K562 (cell line): ENCODE measurements at regions not wholly inside any gene's neighbourhood (a gene's known extent, or its start where the extent isn't known, plus 50 kb on each side); places are given as distances from the start of the nearest gene placed in this dataset.

ENCODE experiments used
- ATAC-seq: fragments of 200-7000 bp; cut with Tn5 transposase; 3 replicates; pipeline ENCODE4 v1.9.1; 2020; ENCODE audit warnings: moderate library complexity
- BruUV-seq: library from RNA; stranded (reverse); fragments of 400-500 nt; replicated peaks from 2 replicates; lab custom pipeline; 2021; lab: Mats Ljungman, UMichigan
- CTCF ChIA-PET: fragments of 300-600 bp; formaldehyde crosslinking; extraction: SDS; loops from one replicate; lab custom pipeline; 2021; ENCODE audit warnings: low intra/inter-chr PET ratio; lab: Yijun Ruan, JAX
- POLR2A ChIA-PET: fragments of 300-600, 350-650 bp; sonication (Branson Sonifier 250); formaldehyde crosslinking; extraction: SDS; loops from one replicate; lab custom pipeline; 2021; ENCODE audit warnings: antibody characterized with exemption, inconsistent platforms; lab: Yijun Ruan, JAX
- DNase-seq, 4 experiments: peaks; one replicate each; pipeline versions ENCODE4 v3.0.0 to v3.0.0-alpha.2; 2011 to 2018; ENCODE audit warnings: low spot score in 3 of 4, mixed read lengths in 3 of 4; ENCODE audit errors: extremely low read depth in 1 of 4
- FAIRE-seq: peaks from 2 replicates; lab custom pipeline; 2011; peaks lifted over from hg19 to GRCh38; lab: Jason Lieb, UNC
- H2AFZ ChIP-seq: 2 replicates; pipeline ENCODE4 v1.6.0; 2011; ENCODE audit warnings: low read depth, low read length, control low read depth, inconsistent platforms
- H3K27ac ChIP-seq: fragments of 200-600 bp; 3 replicates; pipeline ENCODE4 v1.8.0; 2011; ENCODE audit warnings: low read depth, mild to moderate bottlenecking, control low read depth, inconsistent platforms, low read length, moderate library complexity, mixed read lengths; ENCODE audit errors: extremely low read depth
- H3K27me3 ChIP-seq, 2 experiments: fragments of 300-600 bp in 1 of 2; 2 replicates in 1 of 2; 3 replicates in 1 of 2; pipeline versions ENCODE4 v1.6.0 to v1.8.0; 2011; ENCODE audit warnings: inconsistent platforms in 2 of 2, low read length in 2 of 2, mild to moderate bottlenecking in 1 of 2, mixed read lengths in 1 of 2, moderate library complexity in 1 of 2; ENCODE audit not compliant: control insufficient read depth in 2 of 2, insufficient read depth in 2 of 2
- H3K36me3 ChIP-seq: fragments of 300-600 bp; 3 replicates; pipeline ENCODE4 v1.8.0; 2011; ENCODE audit warnings: mild to moderate bottlenecking, low read length, inconsistent platforms; ENCODE audit not compliant: control insufficient read depth, insufficient read depth
- H3K4me1 ChIP-seq, 2 experiments: fragments of 200-600 bp in 1 of 2; replicated peaks in 1 of 2; 2 replicates in 1 of 2; 3 replicates in 1 of 2; pipeline versions ENCODE4 v1.5.1 to v1.8.0; 2011; ENCODE audit warnings: inconsistent platforms in 2 of 2, low read length in 2 of 2, mild to moderate bottlenecking in 1 of 2, mixed read lengths in 1 of 2, moderate library complexity in 1 of 2; ENCODE audit not compliant: control insufficient read depth in 2 of 2, insufficient read depth in 2 of 2
- H3K4me2 ChIP-seq: 2 replicates; pipeline ENCODE4 v1.6.1; 2011; ENCODE audit warnings: low read length, control low read depth, inconsistent platforms, mixed read lengths; ENCODE audit not compliant: insufficient read depth
- H3K4me3 ChIP-seq: fragments of 200-600 bp; sonication (generic), shearing (Covaris generic); 2 replicates; pipeline ENCODE4 v1.5.1; 2016; ENCODE audit warnings: control low read depth, inconsistent platforms
- H3K79me2 ChIP-seq: fragments of 200-600 bp; 3 replicates; pipeline ENCODE4 v1.8.0; 2011; ENCODE audit warnings: low read length, inconsistent platforms; ENCODE audit not compliant: control insufficient read depth, insufficient read depth
- H3K9ac ChIP-seq, 2 experiments: 2 replicates each; pipeline versions ENCODE4 v1.6.0 to v1.6.1; 2011; ENCODE audit warnings: low read depth in 2 of 2, low read length in 2 of 2, control low read depth in 1 of 2, inconsistent platforms in 1 of 2, mild to moderate bottlenecking in 1 of 2, mixed read lengths in 1 of 2; ENCODE audit not compliant: insufficient read depth in 1 of 2
- H3K9me1 ChIP-seq: one replicate; pipeline ENCODE4 v1.6.0; 2011; ENCODE audit warnings: inconsistent platforms, mild to moderate bottlenecking, low read length, moderate library complexity; ENCODE audit not compliant: control insufficient read depth, insufficient read depth
- H3K9me3 ChIP-seq: replicated peaks from 2 replicates; pipeline ENCODE4 v1.5.1; 2011; ENCODE audit warnings: low read depth, low read length, inconsistent platforms; ENCODE audit not compliant: control insufficient read depth, insufficient read depth
- H4K20me1 ChIP-seq: replicated peaks from 2 replicates; pipeline ENCODE4 v1.6.1; 2011; ENCODE audit warnings: low read length, inconsistent platforms, mixed read lengths; ENCODE audit not compliant: control insufficient read depth, insufficient read depth
- DLX4 ChIP-seq: fragments of 250-450 bp; sonication (Bioruptor Pico); IDR thresholded peaks from 2 replicates; pipeline ENCODE4 v1.6.1; 2021; ENCODE audit warnings: mild to moderate bottlenecking
- GATAD2A ChIP-seq: fragments of 450-650 bp; IDR thresholded peaks from 2 replicates; pipeline ENCODE4 v1.6.1; 2017
- KAT7 ChIP-seq: sonication (generic); formaldehyde crosslinking; IDR thresholded peaks from 2 replicates; pipeline ENCODE4 v1.8.0; 2022; ENCODE audit warnings: missing genetic modification reagents, mild to moderate bottlenecking, borderline replicate concordance
- NR3C1 ChIP-seq: sonication (generic); formaldehyde crosslinking; IDR thresholded peaks from 2 replicates; pipeline ENCODE4 v1.8.1; 2022; ENCODE audit warnings: missing genetic modification reagents
- PBX2 ChIP-seq, 2 experiments: IDR thresholded peaks in 1 of 2; conservative IDR thresholded peaks in 1 of 2; 2 replicates each; pipeline ENCODE4 v1.6.1; 2016; ENCODE audit warnings: low read depth in 2 of 2, mild to moderate bottlenecking in 1 of 2, missing compliant biosample characterization in 1 of 2, missing genetic modification characterization in 1 of 2, moderate library complexity in 1 of 2
- SIN3A ChIP-seq, 2 experiments: fragments of 150-350 bp in 1 of 2; IDR thresholded peaks; 2 replicates each; pipeline ENCODE4 v1.6.1; 2011 to 2016; ENCODE audit warnings: borderline replicate concordance in 2 of 2, low read depth in 2 of 2, low read length in 2 of 2, mild to moderate bottlenecking in 2 of 2, moderate library complexity in 2 of 2; ENCODE audit not compliant: control insufficient read depth in 1 of 2
- SNAPC5 ChIP-seq: fragments of 250-450 bp; sonication (Bioruptor Pico); IDR thresholded peaks from 2 replicates; pipeline ENCODE4 v1.8.0; 2021; ENCODE audit warnings: moderate library complexity, mild to moderate bottlenecking, inconsistent platforms
- ZKSCAN1 ChIP-seq: fragments of 150-350 bp; IDR thresholded peaks from 2 replicates; pipeline ENCODE4 v1.6.1; 2016; ENCODE audit warnings: low read depth, low read length
- WGBS: fragments of 100-300 bp; shearing (Covaris generic); methylation state at CpG from one replicate; pipeline ENCODE4 v1.1.6; 2016; ENCODE audit warnings: low coverage, mixed read lengths; ENCODE audit not compliant: insufficient coverage; ENCODE audit errors: missing lambda C conversion rate; 5-methylcytosine and 5-hydroxymethylcytosine counted together
- in situ Hi-C: fragments of 300-500 bp; cut with MboI; formaldehyde crosslinking; loops from 4 replicates; pipeline ENCODE4 v1.15.0; 2018; ENCODE audit warnings: inconsistent platforms, mixed read lengths
- intact Hi-C: fragments of 100-400 bp; cut with micrococcal nuclease; formaldehyde crosslinking; loops from 2 replicates; pipeline ENCODE4 v1.14.2; 2022

- Histone ChIP-seq H3K4me2 (no peak overlapping the region), H3K9ac (no peak overlapping the region), H2AFZ (no peak overlapping the region), H3K9me3 (no peaks in the 10 kb centered on the region), H3K9me1 (no peaks in the 10 kb centered on the region), H3K4me1 (peaks cover 0 to 7% of the 10 kb centered on the region in 2 experiments; a peak in 1 of 5 replicates), H4K20me1 (peaks cover 17% of the 10 kb centered on the region), H3K27ac (no peak overlapping the region), H3K27me3 (peaks cover 23 to 86% of the 10 kb centered on the region in 2 experiments; a peak in 4 of 5 replicates), H3K36me3 (no peaks in the 10 kb centered on the region)
- intact Hi-C loops: no loop called here
- ChIA-PET POLR2A (interaction anchor here (0.7 to 1.4 kb wide), 4 partner anchors 14 to 94 kb away, joined by 3 to 4 read pairs (median 3); no protein-coding TSS in a partner anchor), CTCF (no interaction called here)
- 2% methylated on average over 18 of the region's 18 CpGs for WGBS
- BruUV-seq: no TSS peak
- DNase-seq (no peak), FAIRE-seq (no peak), ATAC-seq (no peak)
- in situ Hi-C loops: loop anchor here (10.0 kb wide), 1 partner anchor 195 kb away; no protein-coding TSS in a partner anchor
- TF ChIP-seq ZKSCAN1 (peak; percentile 53; the same call in 1 of the 2 replicates), KAT7 (CRISPR knock-in tag) (no peak)
- TF ChIP-seq, all 486 proteins: peak for 1
- Histone ChIP-seq H3K79me2 (no peaks in the 10 kb centered on the region), H3K4me3 (no peak overlapping the region)
Observed at GRCh38 chr11:69880041-69880825, 61.0 kb upstream of the FGF3 start.

GRCh38 chr11:69880826-69881445 lies 61.7 kb upstream of the FGF3 start:
- peaks cover 17% of the 10 kb centered on the region for H4K20me1 ChIP-seq
- in situ Hi-C loops: loop anchor here (10.0 kb wide), 1 partner anchor 196 kb away; no protein-coding TSS in a partner anchor
- H3K9me1 ChIP-seq: no peaks in the 10 kb centered on the region
- H3K4me2 ChIP-seq: no peak overlapping the region
- FAIRE-seq: no peak
- 3% methylated on average over 10 of the region's 10 CpGs for WGBS
- intact Hi-C loops: no loop called here
- H3K9me3 ChIP-seq: no peaks in the 10 kb centered on the region
- POLR2A ChIA-PET: interaction anchor here (0.5 to 1.4 kb wide), 3 partner anchors 21 to 1189 kb away, joined by 3 to 4 read pairs (median 3); no protein-coding TSS in a partner anchor
- H3K4me1 ChIP-seq: peaks cover 0 to 7% of the 10 kb centered on the region in 2 experiments; a peak in 1 of 5 replicates
- no peaks in the 10 kb centered on the region for H3K36me3 ChIP-seq
- BruUV-seq: no TSS peak
- H3K79me2 ChIP-seq: no peaks in the 10 kb centered on the region
- H3K27ac ChIP-seq: no peak overlapping the region
- CTCF ChIA-PET: no interaction called here
- DNase-seq: no peak
- no peak overlapping the region for H3K4me3 ChIP-seq
- no peak overlapping the region for H3K9ac ChIP-seq
- no peak overlapping the region for H2AFZ ChIP-seq
- H3K27me3 ChIP-seq: peaks cover 20 to 79% of the 10 kb centered on the region in 2 experiments; a peak in 4 of 5 replicates
- no peak for ATAC-seq
- TF ChIP-seq GATAD2A (no peak), SNAPC5 (no peak), PBX2 (CRISPR knock-in tag; IDR thresholded peaks at IDR 0.05; ENCODE audit: low read depth) (no peak), PBX2 (tag; conservative IDR thresholded peaks at IDR 0.05; ENCODE audit: low read depth) (no peak), SIN3A (IDR thresholded peaks at IDR 0.05; ENCODE audit: borderline replicate concordance in 2 of 2, control insufficient read depth in 1 of 2, low read depth in 2 of 2, low read length in 2 of 2) (no peak), DLX4 (CRISPR knock-in tag) (no peak), NR3C1 (CRISPR knock-in tag) (no peak)
